Ovary (tissue), 7 donors: ENCODE measurements at regions not wholly inside any gene's neighbourhood (a gene's known extent, or its start where the extent isn't known, plus 50 kb on each side); places are given as distances from the start of the nearest gene placed in this dataset.

Source experiments
- DNase-seq, 5 donors: peaks; one replicate each; pipeline ENCODE4 v3.0.0-alpha.2; 2019 to 2020
- H3K27ac ChIP-seq, 2 donors: fragments of 200-600 bp; one replicate each; pipeline versions ENCODE4 v1.5.1 to v1.8.0; 2019 to 2022
- H3K27me3 ChIP-seq: fragments of 200-600 bp; one replicate; pipeline ENCODE4 v1.8.0; 2022
- H3K36me3 ChIP-seq: fragments of 200-600 bp; sonication (generic); one replicate; pipeline ENCODE4 v1.5.1; 2019
- H3K4me1 ChIP-seq: one replicate; pipeline ENCODE4 v1.8.1; 2013; ENCODE audit warnings: mild to moderate bottlenecking, moderate library complexity; ENCODE audit not compliant: insufficient read depth
- H3K4me3 ChIP-seq: fragments of 200-600 bp; sonication (generic); one replicate; pipeline ENCODE4 v1.5.1; 2017
- H3K9me3 ChIP-seq, 2 donors: fragments of 200-600 bp in 1 of 2; sonication (generic) in 1 of 2; one replicate each; pipeline versions ENCODE4 v1.5.1 to v1.8.1; 2013 to 2019; ENCODE audit warnings: mild to moderate bottlenecking in 1 of 2, moderate library complexity in 1 of 2
- EP300 ChIP-seq: sonication (generic); formaldehyde crosslinking; IDR thresholded peaks from one replicate; pipeline ENCODE4 v1.6.1; 2017; ENCODE audit warnings: antibody characterized with exemption
- POLR2A ChIP-seq: fragments of 450-650 bp; IDR thresholded peaks from one replicate; pipeline ENCODE4 v1.6.1; 2017; ENCODE audit warnings: antibody characterized with exemption, mild to moderate bottlenecking, moderate library complexity
- WGBS, 3 donors: extraction: QIAGEN DNeasy Blood & Tissue Kit in 1 of 3; methylation state at CpG; one replicate each; pipeline versions ENCODE4 v1.1.5 to v1.1.7; 2013 to 2017; 5-methylcytosine and 5-hydroxymethylcytosine counted together
- intact Hi-C, 4 donors: fragments of 100-400 bp; cut with DNase I; formaldehyde crosslinking; loops; one replicate each; pipeline versions ENCODE4 v1.11.0 to v1.15.1; 2022 to 2023
- TF ChIP-seq, protein P1 (sequence below), 3 donors: fragments of 450-650 bp in 2 of 3; fragments of 200-600 bp in 1 of 3; IDR thresholded peaks; one replicate each; pipeline versions ENCODE4 v1.5.1 to v1.8.0; 2016 to 2022; ENCODE audit warnings: antibody characterized with exemption in 3 of 3, mild to moderate bottlenecking in 1 of 3
- donor health status: DM: no; HTN: no; CAD: no; lungs with moderate emphysema.
- donor health status: DM: no; HTN: no; CAD: no.
- donor health status: Bipolar disorder and iron deficiency.
- donor health status: DM: no; HTN: no; CAD: no.
- donor health status: DM: yes; HTN: yes; CAD: no.

- Histone ChIP-seq H3K36me3 (no peaks in the 10 kb centered on the region), H3K27me3 (no peaks in the 10 kb centered on the region), H3K9me3 (no peaks in the 10 kb centered on the region), H3K4me3 (no peak overlapping the region), H3K27ac (no peak overlapping the region), H3K4me1 (no peaks in the 10 kb centered on the region)
- intact Hi-C loops = no loop called here
- 71 to 94% (median 90%) methylated on average over 1 of the region's 1 CpG for WGBS, 3 donors
- no peak for DNase-seq
- TF ChIP-seq, protein P1, sequence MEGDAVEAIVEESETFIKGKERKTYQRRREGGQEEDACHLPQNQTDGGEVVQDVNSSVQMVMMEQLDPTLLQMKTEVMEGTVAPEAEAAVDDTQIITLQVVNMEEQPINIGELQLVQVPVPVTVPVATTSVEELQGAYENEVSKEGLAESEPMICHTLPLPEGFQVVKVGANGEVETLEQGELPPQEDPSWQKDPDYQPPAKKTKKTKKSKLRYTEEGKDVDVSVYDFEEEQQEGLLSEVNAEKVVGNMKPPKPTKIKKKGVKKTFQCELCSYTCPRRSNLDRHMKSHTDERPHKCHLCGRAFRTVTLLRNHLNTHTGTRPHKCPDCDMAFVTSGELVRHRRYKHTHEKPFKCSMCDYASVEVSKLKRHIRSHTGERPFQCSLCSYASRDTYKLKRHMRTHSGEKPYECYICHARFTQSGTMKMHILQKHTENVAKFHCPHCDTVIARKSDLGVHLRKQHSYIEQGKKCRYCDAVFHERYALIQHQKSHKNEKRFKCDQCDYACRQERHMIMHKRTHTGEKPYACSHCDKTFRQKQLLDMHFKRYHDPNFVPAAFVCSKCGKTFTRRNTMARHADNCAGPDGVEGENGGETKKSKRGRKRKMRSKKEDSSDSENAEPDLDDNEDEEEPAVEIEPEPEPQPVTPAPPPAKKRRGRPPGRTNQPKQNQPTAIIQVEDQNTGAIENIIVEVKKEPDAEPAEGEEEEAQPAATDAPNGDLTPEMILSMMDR (IDR thresholded peaks at IDR 0.05) = no peak
- no peak for TF ChIP-seq EP300
- no peak for TF ChIP-seq POLR2A
Observed at GRCh38 chr4:175048111-175048784, 130.1 kb downstream of the ADAM29 start.

DNA sequence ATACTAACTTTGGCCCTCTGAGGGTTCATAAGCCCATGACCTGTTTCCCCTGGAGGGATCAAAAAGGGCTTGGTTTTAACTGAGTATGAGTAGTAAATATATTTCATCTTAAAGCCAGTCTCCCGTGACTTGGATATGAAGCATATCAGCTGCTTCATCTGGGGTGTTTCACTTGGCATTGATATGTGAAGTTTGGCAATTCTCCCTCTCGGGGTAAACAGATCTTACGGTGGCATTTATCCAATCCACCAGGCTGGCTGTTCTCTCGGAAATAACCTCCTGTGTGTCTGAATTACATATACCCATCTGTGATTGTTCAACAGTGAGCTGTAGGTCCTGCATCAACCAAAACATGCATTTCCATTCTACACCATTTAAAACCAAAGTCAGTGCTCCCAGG lies 130.7 kb downstream of the ADAM29 start:
- no peaks in the 10 kb centered on the region for H3K9me3 ChIP-seq
- H3K4me1 ChIP-seq = no peaks in the 10 kb centered on the region
- TF ChIP-seq POLR2A (no peak), EP300 (no peak)
- TF ChIP-seq, protein P1 (IDR thresholded peaks at IDR 0.05) = no peak
- intact Hi-C loops = no loop called here
- H3K36me3 ChIP-seq = no peaks in the 10 kb centered on the region
- H3K27me3 ChIP-seq = no peaks in the 10 kb centered on the region
- H3K4me3 ChIP-seq = no peak overlapping the region
- no peak overlapping the region for H3K27ac ChIP-seq
- no peak for DNase-seq
- 84 to 87% (median 86%) methylated on average over 4 of the region's 4 CpGs for WGBS, 3 donors

GRCh38 chr4:175051974-175052373 lies 133.8 kb downstream of the ADAM29 start:
- H3K27ac ChIP-seq = no peak overlapping the region
- no peaks in the 10 kb centered on the region for H3K27me3 ChIP-seq
- intact Hi-C loops = no loop called here
- TF ChIP-seq POLR2A (no peak), EP300 (no peak)
- TF ChIP-seq, protein P1 (IDR thresholded peaks at IDR 0.05) = no peak
- no peaks in the 10 kb centered on the region for H3K9me3 ChIP-seq
- H3K4me1 ChIP-seq = no peaks in the 10 kb centered on the region
- 26 to 50% (median 36%) methylated on average over 2 of the region's 2 CpGs for WGBS, 3 donors
- H3K36me3 ChIP-seq = no peaks in the 10 kb centered on the region
- H3K4me3 ChIP-seq = no peak overlapping the region
- DNase-seq = no peak

- H3K4me1 ChIP-seq = no peaks in the 10 kb centered on the region
- H3K27ac ChIP-seq = no peak overlapping the region
- H3K4me3 ChIP-seq = no peak overlapping the region
- H3K27me3 ChIP-seq = no peaks in the 10 kb centered on the region
- H3K36me3 ChIP-seq = no peaks in the 10 kb centered on the region
- 57 to 72% (median 71%) methylated on average over 3 of the region's 3 CpGs for WGBS, 3 donors
- intact Hi-C loops = no loop called here
- TF ChIP-seq EP300 = no peak
- TF ChIP-seq, protein P1 (IDR thresholded peaks at IDR 0.05) = no peak
- TF ChIP-seq POLR2A = no peak
- H3K9me3 ChIP-seq = no peaks in the 10 kb centered on the region
- no peak for DNase-seq
Observed at GRCh38 chr4:175054980-175055379, 136.8 kb downstream of the ADAM29 start.
